ENCODE measurements at regions not wholly inside any gene's neighbourhood (a gene's known extent, or its start where the extent isn't known, plus 50 kb on each side); places are given as distances from the start of the nearest gene placed in this dataset.

- TF ChIP-seq CTCF (IDR thresholded peaks at IDR 0.05): no peak
- no peak for TF ChIP-seq POLR2A (IDR thresholded peaks at IDR 0.05)
- no peak for TF ChIP-seq EP300 (IDR thresholded peaks at IDR 0.05)
Measured at GRCh38 chr5:44187973-44188372, 201.2 kb downstream of the FGF10 start.
